Transverse colon (tissue), 4 donors: ENCODE measurements at regions not wholly inside any gene's neighbourhood (a gene's known extent, or its start where the extent isn't known, plus 50 kb on each side); places are given as distances from the start of the nearest gene placed in this dataset.

ENCODE experiments used
- DNase-seq: peaks from one replicate; pipeline ENCODE4 v3.0.0-alpha.2; 2019
- H3K27ac ChIP-seq, 4 donors: fragments of 200-600 bp; sonication (generic); 2 replicates each; pipeline ENCODE4 v1.5.1; 2016 to 2018; ENCODE audit warnings: inconsistent platforms in 4 of 4
- H3K27me3 ChIP-seq: fragments of 200-600 bp; sonication (generic); 2 replicates; pipeline ENCODE4 v1.5.1; 2017; ENCODE audit warnings: inconsistent platforms
- H3K36me3 ChIP-seq, 4 donors: fragments of 200-600 bp; sonication (generic); 2 replicates each; pipeline ENCODE4 v1.5.1; 2017 to 2019; ENCODE audit warnings: inconsistent platforms in 4 of 4
- H3K4me1 ChIP-seq, 4 donors: fragments of 200-600 bp; sonication (generic); 2 replicates each; pipeline ENCODE4 v1.5.1; 2017 to 2020; ENCODE audit warnings: inconsistent platforms in 4 of 4
- H3K4me3 ChIP-seq, 4 donors: fragments of 200-600 bp; sonication (generic); 1 replicate in 1 of 4; 2 replicates in 3 of 4; pipeline versions ENCODE4 v1.5.1 to v1.6.1; 2017 to 2019; ENCODE audit warnings: inconsistent platforms in 4 of 4
- H3K9me3 ChIP-seq, 2 donors: fragments of 200-600 bp; sonication (generic); 2 replicates each; pipeline ENCODE4 v1.5.1; 2017 to 2019; ENCODE audit warnings: inconsistent platforms in 2 of 2
- CTCF ChIP-seq, 5 experiments: fragments of 200-600 bp in 3 of 5; fragments of 450-650 bp in 2 of 5; sonication (generic) in 3 of 5; IDR thresholded peaks; 1 replicate in 2 of 5; 2 replicates in 3 of 5; pipeline ENCODE4 v1.5.1; 2016 to 2017; ENCODE audit warnings: antibody characterized with exemption in 5 of 5, inconsistent platforms in 3 of 5, mild to moderate bottlenecking in 2 of 5, moderate library complexity in 1 of 5
- EP300 ChIP-seq: sonication (generic); formaldehyde crosslinking; IDR thresholded peaks from one replicate; pipeline ENCODE4 v1.6.1; 2017; ENCODE audit warnings: antibody characterized with exemption, low read depth
- POLR2A ChIP-seq: fragments of 450-650 bp; IDR thresholded peaks from one replicate; pipeline ENCODE4 v1.6.1; 2016; ENCODE audit warnings: antibody characterized with exemption, mild to moderate bottlenecking, moderate library complexity
- POLR2AphosphoS5 ChIP-seq, 3 donors: sonication (generic); formaldehyde crosslinking; IDR thresholded peaks; one replicate each; pipeline ENCODE4 v1.6.1; 2016; ENCODE audit warnings: antibody characterized with exemption in 3 of 3
- WGBS, 2 donors: methylation state at CpG; one replicate each; pipeline ENCODE4 v1.1.5; 2018; ENCODE audit warnings: low coverage in 1 of 2; 5-methylcytosine and 5-hydroxymethylcytosine counted together
- in situ Hi-C, 4 donors: fragments of 200-750 bp; cut with MboI; loops; one replicate each; pipeline versions ENCODE4 v1.15.0 to v1.15.1; 2017; ENCODE audit warnings: low sequenced_read_pairs in 3 of 4, low pct_ligation_motif_present in 1 of 4, low pct_unique_long_range_greater_than_20kb in 1 of 4
- intact Hi-C: fragments of 100-400 bp; cut with DNase I; formaldehyde crosslinking; loops from one replicate; pipeline ENCODE4 v1.15.1; 2023; ENCODE audit warnings: low total_unique reads

GRCh38 chr6:45741437-45742171, 274.1 kb downstream of the CLIC5 start:
- Histone ChIP-seq H3K4me1 (peaks cover 0 to 20% (median 0%) of the 10 kb centered on the region in 4 donors), H3K36me3 (no peaks in the 10 kb centered on the region), H3K4me3 (no peak overlapping the region), H3K27me3 (no peaks in the 10 kb centered on the region), H3K9me3 (no peaks in the 10 kb centered on the region), H3K27ac (peak overlapping the region; percentile 11 to 54 (median 28))
- in situ Hi-C loops (no loop called here), intact Hi-C loops (no loop called here)
- DNase-seq = peak; percentile 20
- no peak for TF ChIP-seq POLR2A
- no peak for TF ChIP-seq POLR2AphosphoS5 (IDR thresholded peaks at IDR 0.05)
- no peak for TF ChIP-seq CTCF (IDR thresholded peaks at IDR 0.05)
- TF ChIP-seq EP300 = no peak
- 28 to 36% methylated on average over 8 to 9 of the region's 9 CpGs for WGBS, 2 donors

- no peak overlapping the region for H3K27ac ChIP-seq
- no peak for TF ChIP-seq EP300
- no peak for TF ChIP-seq CTCF (IDR thresholded peaks at IDR 0.05)
- TF ChIP-seq POLR2A = no peak
- TF ChIP-seq POLR2AphosphoS5 (IDR thresholded peaks at IDR 0.05) = no peak
- in situ Hi-C loops = no loop called here
- DNase-seq = no peak
- intact Hi-C loops = no loop called here
- 92 to 94% methylated on average over 1 to 3 of the region's 3 CpGs for WGBS, 2 donors
- H3K4me1 ChIP-seq = peaks cover 0 to 20% (median 0%) of the 10 kb centered on the region in 4 donors
- no peaks in the 10 kb centered on the region for H3K36me3 ChIP-seq
- H3K4me3 ChIP-seq = no peak overlapping the region
- no peaks in the 10 kb centered on the region for H3K9me3 ChIP-seq
- no peaks in the 10 kb centered on the region for H3K27me3 ChIP-seq
Measured at GRCh38 chr6:45739058-45739457, 276.6 kb downstream of the CLIC5 start.

- intact Hi-C loops (no loop called here), in situ Hi-C loops (no loop called here)
Measured at GRCh38 chr6:45738057-45738455, 277.6 kb downstream of the CLIC5 start.

More at GRCh38 chr6:45738057-45738455, 277.6 kb downstream of the CLIC5 start:
- H3K4me3 ChIP-seq = no peak overlapping the region
- WGBS, 2 donors = 85 to 96% methylated on average over 4 to 5 of the region's 5 CpGs
- H3K9me3 ChIP-seq = no peaks in the 10 kb centered on the region
- no peak for TF ChIP-seq CTCF (IDR thresholded peaks at IDR 0.05)
- no peak for TF ChIP-seq POLR2A
- TF ChIP-seq POLR2AphosphoS5 (IDR thresholded peaks at IDR 0.05) = no peak
- TF ChIP-seq EP300 = no peak
- DNase-seq = no peak
- H3K36me3 ChIP-seq = no peaks in the 10 kb centered on the region
- H3K27ac ChIP-seq = no peak overlapping the region
- H3K4me1 ChIP-seq = peaks cover 0 to 20% (median 0%) of the 10 kb centered on the region in 4 donors
- no peaks in the 10 kb centered on the region for H3K27me3 ChIP-seq
